Spleen (tissue), 7 donors: ENCODE measurements at regions not wholly inside any gene's neighbourhood (a gene's known extent, or its start where the extent isn't known, plus 50 kb on each side); places are given as distances from the start of the nearest gene placed in this dataset.

Experiments used
- CTCF ChIP-seq, 11 experiments: fragments of 200-600 bp in 7 of 11; fragments of 450-650 bp in 4 of 11; sonication (generic) in 4 of 11; IDR thresholded peaks in 8 of 11; conservative IDR thresholded peaks in 3 of 11; 1 replicate in 7 of 11; 2 replicates in 4 of 11; pipeline versions ENCODE4 v1.4.0 to v1.8.0; 2016 to 2021; ENCODE audit warnings: antibody characterized with exemption in 11 of 11, inconsistent platforms in 4 of 11, mild to moderate bottlenecking in 1 of 11
- POLR2A ChIP-seq, 3 donors: fragments of 450-650 bp; IDR thresholded peaks; one replicate each; pipeline ENCODE4 v1.5.1; 2017; ENCODE audit warnings: antibody characterized with exemption in 3 of 3, mild to moderate bottlenecking in 1 of 3
- donor health status: DM: no; HTN: no; CAD: no; lungs with moderate emphysema.
- donor health status: DM: no; HTN: no; CAD: no.
- donor health status: DM: no; HTN: no; CAD: no.

- TF ChIP-seq CTCF (IDR thresholded peaks at IDR 0.05 in 8 of 11, conservative IDR thresholded peaks at IDR 0.05 in 3 of 11) = no peak
- no peak for TF ChIP-seq POLR2A (IDR thresholded peaks at IDR 0.05)
Measured at GRCh38 chr5:145227881-145228280, 607.3 kb downstream of the PRELID2 start.
